ENCODE measurements at regions not wholly inside any gene's neighbourhood (a gene's known extent, or its start where the extent isn't known, plus 50 kb on each side); places are given as distances from the start of the nearest gene placed in this dataset.

GRCh38 chr12:91454179-91454578, 271.6 kb upstream of the DCN start:
- TF ChIP-seq CTCF (IDR thresholded peaks at IDR 0.05) = no peak
- TF ChIP-seq POLR2AphosphoS5 (IDR thresholded peaks at IDR 0.05; ENCODE audit: insufficient read depth in 1 of 2, low read depth in 1 of 2) = no peak
- no peak for TF ChIP-seq POLR2A (IDR thresholded peaks at IDR 0.05)
